ENCODE measurements at regions not wholly inside any gene's neighbourhood (a gene's known extent, or its start where the extent isn't known, plus 50 kb on each side); places are given as distances from the start of the nearest gene placed in this dataset.
"Not testable (repeated sequence)": the region's sequence is repeated elsewhere in the genome, so short reads cannot be mapped to it uniquely, and the experiment has no call there.

DNA sequence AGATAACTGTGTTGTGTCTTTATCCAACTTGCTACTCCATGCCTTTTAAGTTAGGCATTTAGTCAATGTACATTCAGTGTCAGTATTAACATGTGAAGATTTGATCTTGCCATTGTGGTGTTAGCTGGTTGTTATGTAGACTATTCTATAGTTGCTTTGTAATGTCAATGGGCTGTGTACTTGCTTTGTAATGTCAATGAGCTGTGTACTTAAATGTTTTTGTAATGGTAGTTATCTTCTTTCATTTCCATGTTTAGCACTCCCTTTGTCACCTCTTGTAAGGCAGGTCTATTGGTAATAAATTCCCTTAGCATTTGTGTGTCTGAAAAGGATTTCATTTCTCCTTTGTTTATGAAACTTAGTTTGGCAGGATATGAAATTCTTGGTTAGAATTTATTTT is 53.4 kb downstream of the MC4R start:
- no peak for DNase-seq (ENCODE audit: low spot score)

DNA sequence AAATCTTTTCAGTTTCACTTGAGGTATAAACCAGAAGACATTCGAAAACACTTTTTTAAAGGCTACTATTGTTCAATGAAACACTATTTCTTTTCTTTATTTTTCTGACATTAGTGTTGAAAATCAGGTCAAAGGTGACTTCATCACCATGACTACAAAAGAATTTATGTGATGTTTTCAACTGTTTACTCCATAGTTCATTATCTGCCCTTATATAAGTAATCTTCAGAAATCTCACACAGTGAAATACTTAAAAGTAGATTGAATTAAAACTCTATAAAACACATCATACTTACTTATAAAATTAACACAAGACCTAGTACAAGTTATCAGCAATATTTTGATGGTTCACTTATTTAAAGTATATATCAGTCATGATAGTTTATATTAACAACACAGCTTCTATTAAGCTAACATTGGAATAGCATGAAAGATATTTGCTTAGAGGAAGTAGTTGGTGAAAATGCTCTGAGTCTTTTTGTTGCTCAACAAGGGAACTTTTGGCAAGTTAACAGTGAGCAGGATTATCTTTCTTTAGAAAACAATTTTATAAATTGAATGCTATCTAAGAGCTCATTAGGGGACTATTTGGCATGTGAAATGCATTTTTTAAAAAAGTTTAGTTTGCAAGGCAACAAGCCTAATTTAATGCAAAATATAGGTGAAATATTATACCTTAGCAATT is 60.8 kb downstream of the MC4R start:
- no peak for DNase-seq (ENCODE audit: low spot score)

DNA sequence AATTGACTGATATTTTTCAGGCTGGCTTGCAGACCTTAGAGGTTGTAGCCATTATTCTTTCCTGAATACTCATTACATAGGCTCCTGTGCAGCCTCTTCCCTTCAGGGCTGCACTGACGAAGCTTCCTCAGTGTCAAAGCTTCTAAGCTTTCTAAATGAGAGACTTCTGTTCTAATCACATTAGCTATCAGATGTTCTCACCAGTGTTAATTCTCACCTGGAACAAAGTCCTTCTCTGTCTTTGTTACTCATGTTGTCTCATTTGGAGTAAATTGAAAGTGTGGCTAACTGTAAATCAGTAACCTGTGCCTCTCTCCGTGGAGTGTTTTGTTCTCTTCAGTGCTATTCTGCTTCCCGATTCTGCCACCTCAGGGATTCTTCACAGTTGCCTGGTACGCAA is 76.9 kb downstream of the MC4R start:
- no peak for DNase-seq (ENCODE audit: low spot score)

DNA sequence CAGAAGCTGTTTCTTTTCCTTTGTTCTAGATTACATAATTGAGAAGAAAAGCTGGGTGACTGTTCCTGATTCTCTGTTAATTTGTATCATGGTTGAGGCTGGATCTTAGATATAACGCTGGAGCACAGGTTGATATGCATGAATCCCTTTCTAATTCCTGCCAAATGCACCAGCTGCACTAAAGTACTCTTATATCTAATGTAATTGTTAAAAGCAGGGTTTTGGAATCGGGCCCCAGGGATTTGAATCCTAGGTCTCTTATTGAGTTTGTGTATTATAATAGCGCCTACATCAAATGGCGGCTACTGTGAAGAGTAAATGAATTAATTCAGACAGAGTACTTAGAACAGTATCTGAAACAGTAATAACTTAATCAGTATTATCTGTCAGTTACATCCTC is 80.4 kb downstream of the MC4R start:
- no peak for DNase-seq (ENCODE audit: low spot score)

DNA sequence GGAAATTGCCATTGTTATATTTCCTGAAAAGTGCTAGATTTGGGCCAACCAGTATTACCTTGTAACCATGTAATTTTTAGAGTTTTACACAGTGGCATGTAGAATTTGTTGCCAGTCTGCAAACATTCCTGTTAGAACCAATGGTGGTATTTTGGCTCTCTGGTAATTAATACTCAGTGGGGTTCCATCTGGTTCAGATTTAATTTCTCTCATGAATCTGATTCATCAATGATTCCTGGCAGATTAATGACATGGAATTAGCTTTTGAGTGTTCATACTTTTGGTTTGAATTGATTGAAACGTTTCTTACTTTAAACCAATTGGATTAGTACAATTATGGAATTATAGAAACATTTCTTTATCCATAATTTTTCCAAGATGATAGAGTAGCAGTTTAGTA is 93.2 kb downstream of the MC4R start:
- DNase-seq (ENCODE audit: low spot score) = no peak

DNA sequence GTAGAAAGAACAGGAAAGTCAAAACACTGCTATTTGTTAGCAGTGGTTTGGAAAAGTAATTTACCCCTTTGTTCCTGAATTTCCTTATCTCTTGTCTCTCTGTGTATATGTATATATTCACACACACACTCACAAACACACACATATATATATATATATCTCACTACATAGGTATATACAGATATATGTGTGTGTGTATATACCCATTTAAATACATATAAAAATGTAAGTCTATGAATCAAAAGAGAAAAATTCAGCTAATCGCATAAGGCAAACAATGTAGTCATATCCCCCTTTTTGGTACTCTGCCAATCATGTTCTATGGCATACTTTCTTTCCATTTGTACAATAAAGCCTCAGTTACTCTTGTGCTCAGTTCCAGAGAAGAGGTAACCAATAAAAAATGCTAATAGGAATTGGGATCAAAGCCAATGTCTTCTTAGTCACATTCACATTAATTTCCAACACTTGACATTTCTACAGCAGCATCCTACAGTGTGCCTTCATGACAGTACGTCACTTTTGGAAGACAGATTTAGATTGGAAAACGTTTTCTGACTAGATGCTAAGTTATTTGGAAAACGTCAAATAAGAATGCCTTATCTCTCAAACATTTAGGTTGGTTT is 94.6 kb downstream of the MC4R start:
- DNase-seq (ENCODE audit: low spot score) = no peak

DNA sequence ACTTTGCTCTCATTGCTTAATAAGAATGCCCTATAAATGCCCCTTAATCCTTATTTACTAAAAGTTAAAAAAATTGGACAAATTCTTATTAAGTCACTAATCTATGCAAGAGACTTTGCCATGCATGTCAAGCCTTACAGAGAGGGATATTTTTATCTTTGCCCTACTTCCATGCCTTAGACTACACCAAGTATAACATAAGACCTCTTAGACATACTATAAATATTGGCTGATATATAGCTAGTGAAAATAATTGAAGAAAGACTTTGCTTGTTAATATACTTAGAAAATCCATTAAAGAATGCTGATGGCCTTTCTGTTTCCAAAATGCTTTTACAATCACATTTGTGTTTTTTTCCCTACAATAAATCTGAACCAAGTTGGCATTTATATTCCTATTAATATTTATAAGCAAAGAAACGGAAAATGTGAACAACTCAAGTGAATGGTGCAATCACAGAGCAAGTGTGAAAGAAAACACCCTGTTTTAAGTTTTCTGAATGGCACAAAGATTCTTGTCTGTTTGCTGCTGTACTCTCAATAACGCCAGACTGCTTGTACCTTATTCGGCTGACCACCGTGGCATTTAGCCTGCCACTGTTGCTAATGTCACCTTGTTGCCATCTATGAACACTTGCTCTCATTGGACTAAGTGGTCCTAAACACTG is 105.0 kb downstream of the MC4R start:
- DNase-seq (ENCODE audit: low spot score) = no peak

DNA sequence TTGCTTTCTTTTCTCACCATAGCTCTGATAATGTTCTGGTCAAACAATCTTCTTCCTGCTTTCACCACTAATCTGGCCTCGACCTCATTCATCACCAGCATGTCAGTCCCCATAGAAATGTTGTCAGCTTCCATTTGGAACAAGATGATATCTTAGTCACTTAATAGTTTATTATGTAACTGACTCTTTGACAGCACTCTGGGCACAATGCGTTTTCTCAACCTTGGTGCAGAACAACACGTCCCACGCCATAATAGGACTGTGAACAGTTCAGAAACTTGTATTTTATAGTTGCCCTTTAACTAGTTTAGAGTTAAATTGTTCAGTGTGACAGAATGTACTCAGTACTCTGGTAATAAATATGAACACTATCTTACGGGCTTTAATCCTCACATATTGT is 106.0 kb downstream of the MC4R start:
- no peak for DNase-seq (ENCODE audit: low spot score)

DNA sequence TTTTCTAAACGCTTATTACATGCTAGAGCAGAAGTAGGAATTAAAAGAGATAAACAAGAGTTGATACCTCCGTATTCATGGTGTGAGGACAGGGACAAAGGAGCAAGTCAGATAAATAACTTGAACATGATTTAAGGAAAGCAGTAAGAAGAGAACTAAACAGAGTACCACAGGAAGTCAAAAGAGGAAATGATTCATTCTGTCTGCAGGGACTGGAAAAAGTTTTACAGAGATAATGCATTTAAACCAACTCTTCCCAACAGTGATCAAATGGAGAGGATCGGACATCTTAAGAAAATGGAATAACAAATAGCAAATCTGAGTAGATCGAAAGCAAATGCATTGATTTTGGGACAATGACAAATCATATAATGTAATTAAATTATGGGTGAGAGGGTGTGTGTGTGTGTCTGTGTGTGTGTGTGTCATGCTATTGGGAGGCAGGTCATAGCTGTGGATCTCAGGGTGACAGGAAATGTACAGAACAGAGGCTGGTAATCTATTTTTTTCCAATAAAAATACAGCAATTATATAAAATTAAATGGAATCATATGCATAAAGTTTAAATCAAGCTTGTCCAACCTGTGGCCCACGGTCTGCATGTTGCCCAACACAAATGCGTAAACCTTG is 113.4 kb downstream of the MC4R start:
- no peak for DNase-seq (ENCODE audit: low spot score)

DNA sequence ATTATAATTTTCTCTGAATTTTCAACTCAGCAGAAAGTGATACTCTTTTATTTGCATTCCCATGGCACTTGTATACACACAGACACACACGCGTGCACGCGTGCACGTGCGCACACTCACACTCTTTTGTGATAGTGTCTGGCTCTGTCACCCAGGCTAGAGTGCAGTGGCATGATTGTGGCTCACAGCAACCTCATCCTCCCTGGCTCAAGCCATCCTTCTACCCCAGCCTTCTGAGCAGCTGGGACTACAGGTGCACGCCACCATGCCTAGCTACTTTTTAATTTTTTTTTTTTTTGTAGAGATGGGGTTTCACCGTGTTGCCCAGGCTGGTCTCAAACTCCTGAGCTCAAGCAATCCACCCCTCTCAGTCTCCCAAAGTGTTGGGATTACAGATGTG is 123.2 kb downstream of the MC4R start:
- DNase-seq (ENCODE audit: low spot score) = no peak

DNA sequence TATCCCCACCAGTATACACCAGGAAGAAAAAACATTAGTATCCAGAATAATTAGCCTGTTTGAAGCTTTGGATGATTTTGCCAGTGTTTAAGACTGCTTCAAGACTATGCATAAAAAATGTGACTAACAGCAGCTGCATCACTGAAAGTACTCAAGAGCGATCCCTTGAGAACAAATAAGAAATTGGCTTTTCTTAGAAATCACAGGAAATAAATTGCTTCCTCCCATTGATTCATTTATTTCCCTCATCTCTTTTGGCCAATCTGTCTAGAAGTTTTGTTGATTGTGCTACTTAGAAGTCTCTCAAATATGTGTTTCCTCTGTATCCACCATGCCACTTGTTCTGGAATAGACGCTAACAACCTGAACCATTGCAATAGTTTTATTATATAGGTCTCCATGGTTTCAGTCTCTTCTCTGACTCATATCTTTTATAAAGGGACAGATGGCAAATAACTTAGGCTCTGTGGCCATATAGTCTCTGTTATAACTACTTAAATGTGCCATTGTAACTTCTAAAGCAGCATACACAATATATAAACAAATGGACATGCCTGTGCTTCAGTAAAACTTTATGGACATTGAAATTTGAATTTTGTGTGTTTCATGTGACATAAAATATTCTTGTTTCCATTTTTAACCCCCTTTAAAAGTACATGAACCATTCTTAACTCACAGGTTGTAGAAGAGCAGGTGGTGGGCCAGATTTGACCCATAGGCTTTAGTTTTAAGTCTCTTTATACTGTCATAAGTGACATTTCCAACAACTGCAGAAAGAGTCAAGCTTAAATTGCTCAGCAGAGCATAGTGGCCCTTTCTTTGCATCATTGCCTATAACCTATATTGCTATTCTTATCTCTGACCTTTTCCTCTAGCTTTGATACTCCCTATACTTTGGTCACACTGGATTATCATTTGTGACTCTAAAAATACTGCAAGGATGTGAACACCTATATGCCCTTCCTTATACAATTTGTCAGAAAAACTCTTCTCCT is 123.9 kb downstream of the MC4R start:
- DNase-seq (ENCODE audit: low spot score) = no peak

DNA sequence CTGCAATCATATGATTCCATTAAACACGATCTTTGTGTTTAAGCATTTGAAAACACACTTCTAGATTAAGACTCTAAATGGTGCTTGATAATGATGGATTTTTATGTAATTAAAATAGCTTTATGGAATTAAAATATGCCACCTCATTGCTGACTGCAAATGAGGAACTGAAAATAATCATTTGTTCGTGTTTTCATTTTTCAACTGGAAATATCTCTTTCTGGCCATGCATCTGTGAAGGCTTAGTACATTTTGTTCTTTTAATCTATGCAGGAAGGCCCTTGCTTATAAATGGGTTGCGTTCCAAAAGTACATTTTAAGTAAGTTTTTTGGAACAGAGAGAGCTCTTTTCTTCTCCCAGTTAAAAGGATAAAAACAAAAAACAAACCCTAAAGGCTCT is 125.5 kb downstream of the MC4R start:
- no peak for DNase-seq (ENCODE audit: low spot score)

DNA sequence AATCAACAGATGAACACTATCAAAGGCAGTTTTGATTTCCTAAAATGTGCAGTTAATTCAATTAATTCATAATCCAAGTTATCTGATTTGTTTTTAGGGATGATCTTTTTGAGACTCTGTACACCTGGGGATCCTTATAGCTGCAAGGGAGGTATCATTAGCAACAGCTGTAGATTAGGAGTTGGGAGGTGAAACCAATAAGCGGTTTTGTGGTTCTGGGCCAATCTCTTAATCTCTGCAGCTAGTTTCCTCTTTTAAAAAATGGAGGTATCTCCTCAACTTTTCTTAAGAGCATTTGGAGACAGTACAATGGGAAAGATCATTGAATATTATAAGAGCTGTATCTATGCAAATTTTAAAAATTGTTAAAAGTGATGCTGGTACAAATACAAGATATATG is 126.0 kb downstream of the MC4R start:
- DNase-seq (ENCODE audit: low spot score) = no peak

DNA sequence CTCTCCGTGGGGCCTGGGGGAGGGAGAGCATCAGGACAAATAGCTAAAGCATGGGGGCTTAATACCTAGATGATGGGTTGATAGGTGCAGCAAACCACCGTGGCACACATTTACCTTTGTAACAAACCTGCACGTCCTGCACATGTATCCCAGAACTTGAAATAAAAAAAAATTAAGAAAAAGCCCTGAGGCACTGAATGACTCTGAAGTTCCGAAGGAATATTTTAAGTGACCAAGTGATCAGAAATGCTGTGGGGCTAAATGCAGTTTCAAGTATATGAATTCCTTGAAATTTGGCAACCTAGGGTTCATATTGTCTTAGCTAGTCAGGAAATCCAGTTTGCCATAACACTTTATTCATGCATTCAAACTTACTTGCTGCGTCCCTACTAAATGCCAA is 127.5 kb downstream of the MC4R start:
- no peak for DNase-seq (ENCODE audit: low spot score)

DNA sequence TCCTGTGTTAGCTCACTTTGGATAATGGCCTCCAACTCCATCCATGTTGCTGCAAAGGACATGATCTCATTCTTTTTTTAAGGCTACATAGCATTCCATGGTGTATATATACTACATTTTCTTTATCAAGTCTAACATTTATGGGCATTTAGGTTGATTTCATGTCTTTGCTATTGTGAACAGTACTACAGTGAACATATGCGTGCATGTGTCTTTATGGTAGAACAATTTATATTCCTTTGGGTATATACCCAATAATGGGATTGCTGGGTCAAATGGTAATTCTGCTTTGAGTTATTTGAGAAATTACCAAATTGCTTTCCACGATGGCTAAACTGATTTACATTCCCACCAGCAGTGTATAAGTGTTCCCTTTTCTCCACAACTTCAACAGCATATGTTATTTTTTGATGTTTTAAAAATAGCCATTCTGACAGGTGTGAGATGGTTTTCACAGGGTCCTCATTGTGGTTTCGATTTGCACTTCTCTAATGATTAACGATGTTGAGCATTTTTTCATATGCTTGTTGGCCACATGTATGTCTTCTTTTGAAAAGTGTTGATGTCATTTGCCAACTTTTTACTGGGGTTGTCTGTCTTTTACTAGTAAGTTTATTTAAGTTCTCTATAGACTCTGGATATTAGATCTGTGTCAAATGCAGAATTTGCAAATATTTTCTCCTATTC is 133.4 kb downstream of the MC4R start:
- DNase-seq (ENCODE audit: low spot score) = not testable (repeated sequence)

DNA sequence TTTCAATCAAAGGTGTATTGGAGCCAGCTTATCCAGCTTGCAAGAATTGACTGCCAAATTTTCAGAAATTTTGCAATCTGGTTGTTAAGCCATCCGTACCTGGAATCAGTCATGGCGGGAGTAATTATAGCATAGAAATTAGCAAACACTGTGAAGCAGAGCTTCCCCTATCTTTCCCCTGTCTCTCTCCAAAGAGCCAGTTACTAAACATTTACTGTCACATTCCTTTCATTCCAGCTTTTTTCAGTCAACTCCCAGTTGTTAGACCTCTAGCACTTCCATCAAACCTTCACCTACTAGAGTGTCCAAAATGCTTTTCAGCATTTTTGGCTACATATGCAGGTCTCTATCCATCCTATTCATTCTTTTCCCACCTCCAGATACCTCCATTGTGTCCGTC is 137.4 kb downstream of the MC4R start:
- no peak for DNase-seq (ENCODE audit: low spot score)

DNA sequence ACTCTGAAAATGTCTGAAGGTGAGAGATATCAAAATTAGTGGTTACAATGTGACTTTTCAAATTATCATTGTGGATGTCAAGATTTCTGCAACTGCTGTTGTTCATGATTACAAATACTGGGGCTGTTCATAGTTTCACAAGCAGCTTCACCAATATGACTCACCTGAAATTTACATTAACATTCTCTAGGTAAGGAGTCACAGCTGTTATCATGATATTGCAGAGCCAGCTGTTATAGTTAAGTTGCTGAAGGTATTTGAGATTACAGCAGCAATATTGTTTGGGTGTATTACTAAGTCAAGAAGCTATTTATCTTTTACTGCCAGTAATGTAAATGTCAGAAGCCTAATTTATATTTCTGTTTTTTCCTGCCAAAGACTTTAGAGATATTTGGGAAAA is 140.0 kb downstream of the MC4R start:
- DNase-seq (ENCODE audit: low spot score) = no peak

DNA sequence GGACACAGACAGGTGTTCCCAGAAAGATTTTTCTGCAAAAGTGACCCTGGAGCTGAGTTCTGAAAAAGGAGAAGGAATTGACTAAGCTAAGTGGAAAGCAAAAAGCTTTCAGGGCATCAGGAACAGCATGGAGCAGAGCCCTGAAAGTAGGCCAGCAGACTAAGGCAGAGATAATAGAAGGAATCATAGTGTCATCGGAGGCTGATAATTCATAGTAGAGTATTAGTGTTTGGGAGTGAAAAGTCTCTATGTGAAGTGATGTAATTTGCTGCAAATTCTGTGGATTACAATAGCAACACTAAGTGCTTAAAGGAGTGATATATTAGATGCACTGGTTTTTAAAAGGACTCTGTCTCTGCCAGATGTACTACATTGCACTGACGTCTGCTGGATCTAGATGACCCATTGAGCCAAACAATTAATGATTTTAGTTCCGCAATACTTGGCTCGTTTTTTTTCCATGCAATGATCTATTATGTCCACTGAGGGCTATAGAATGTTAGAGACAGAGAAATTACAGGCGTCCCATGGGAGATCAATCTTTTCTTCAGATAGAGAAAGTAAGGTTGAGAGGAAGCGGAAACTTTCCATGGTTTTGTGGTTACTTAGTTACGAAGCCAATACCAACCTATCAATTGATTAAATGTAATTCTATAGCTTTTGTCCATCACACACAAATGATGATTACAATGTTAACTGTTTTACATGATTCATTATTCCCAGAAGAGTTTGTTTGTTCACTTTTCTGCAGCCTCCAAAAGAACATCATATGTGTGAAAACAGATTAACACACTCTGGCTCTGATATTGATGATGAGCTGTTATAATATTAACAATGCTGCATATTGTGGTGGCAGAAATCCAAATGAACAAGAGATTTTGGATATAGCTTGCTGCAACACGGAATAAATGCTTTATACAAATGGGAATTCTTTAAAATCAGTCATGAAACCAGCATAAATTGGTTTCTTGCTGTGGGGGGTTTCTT is 143.7 kb downstream of the MC4R start:
- DNase-seq (ENCODE audit: low spot score) = no peak

DNA sequence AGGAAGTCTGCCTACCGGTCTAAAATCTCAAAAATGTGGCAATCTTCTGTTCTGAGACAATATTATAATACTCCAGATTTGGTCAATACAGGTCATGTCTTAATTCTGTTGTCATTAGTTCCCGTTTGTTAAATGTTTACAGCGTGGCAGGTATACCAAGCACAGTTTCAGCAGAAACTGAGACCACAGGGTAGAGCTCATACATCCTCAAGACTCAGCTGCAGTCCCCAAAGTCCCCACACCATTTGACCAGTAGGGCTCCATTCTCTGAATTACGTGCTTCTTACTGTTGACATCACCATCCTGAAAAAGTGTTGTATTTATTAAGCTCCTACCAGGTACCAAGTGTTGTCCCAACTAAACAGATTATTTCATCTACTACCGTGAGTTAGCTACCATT is 157.1 kb downstream of the MC4R start:
- DNase-seq (ENCODE audit: low spot score) = no peak

DNA sequence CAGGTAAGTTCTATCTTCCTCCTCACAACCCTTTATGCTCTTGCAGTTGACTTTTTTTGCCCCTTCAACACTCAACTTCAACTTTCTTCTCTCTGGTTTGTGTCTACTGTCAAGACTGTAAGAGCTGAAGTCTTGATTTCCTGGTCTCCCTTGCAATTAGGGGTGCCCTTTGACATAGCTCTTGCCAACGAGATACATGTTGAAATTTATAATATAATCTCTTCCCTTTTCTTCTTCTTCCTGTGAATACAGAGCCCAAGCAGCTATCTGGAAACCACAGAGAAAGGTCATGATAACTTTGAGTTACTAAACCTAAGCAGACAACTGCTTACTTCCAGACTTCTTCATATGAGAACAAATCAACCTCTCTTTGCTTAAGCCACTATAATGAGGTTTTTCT is 163.5 kb downstream of the MC4R start:
- no peak for DNase-seq (ENCODE audit: low spot score)
